NCI-H2196 treated with DMSO at 0.1 percent for 48 hours (cell line): ENCODE measurements at regions not wholly inside any gene's neighbourhood (a gene's known extent, or its start where the extent isn't known, plus 50 kb on each side); places are given as distances from the start of the nearest gene placed in this dataset.

ENCODE experiments used
- DNase-seq: peaks from one replicate; lab custom pipeline; 2025; ENCODE audit not compliant: unreplicated experiment; lab: John Stamatoyannopoulos, UW

GRCh38 chr6:8574749-8575468 is 139.6 kb upstream of the SLC35B3 start:
- no peak for DNase-seq

GRCh38 chr6:8574311-8574710 is 139.0 kb upstream of the SLC35B3 start:
- DNase-seq: no peak

GRCh38 chr6:8570256-8570920 is 135.0 kb upstream of the SLC35B3 start:
- DNase-seq: no peak

- no peak for DNase-seq
Observed at GRCh38 chr6:8562125-8562524, 126.8 kb upstream of the SLC35B3 start.

GRCh38 chr6:8558953-8559352 is 123.6 kb upstream of the SLC35B3 start:
- DNase-seq: no peak

GRCh38 chr6:8557014-8557748 is 121.8 kb upstream of the SLC35B3 start:
- no peak for DNase-seq

GRCh38 chr6:8556370-8557013 is 121.1 kb upstream of the SLC35B3 start:
- DNase-seq: peak; percentile 77

- no peak for DNase-seq
Observed at GRCh38 chr6:8551993-8552392, 116.6 kb upstream of the SLC35B3 start.

- no peak for DNase-seq
Observed at GRCh38 chr6:8551386-8551785, 116.0 kb upstream of the SLC35B3 start.

GRCh38 chr6:8549074-8549790 is 113.9 kb upstream of the SLC35B3 start:
- DNase-seq: no peak

GRCh38 chr6:8546496-8546895 is 111.2 kb upstream of the SLC35B3 start:
- DNase-seq: no peak

- DNase-seq: no peak
Observed at GRCh38 chr6:8545336-8545735, 110.0 kb upstream of the SLC35B3 start.

GRCh38 chr6:8543714-8544113 is 108.4 kb upstream of the SLC35B3 start:
- no peak for DNase-seq

- peak; percentile 41 for DNase-seq
Observed at GRCh38 chr6:8539453-8539852, 104.1 kb upstream of the SLC35B3 start.

- DNase-seq: no peak
Observed at GRCh38 chr6:8536122-8536521, 100.8 kb upstream of the SLC35B3 start.

GRCh38 chr6:8535519-8535918 is 100.2 kb upstream of the SLC35B3 start:
- DNase-seq: no peak

- DNase-seq: no peak
Observed at GRCh38 chr6:8530785-8531435, 95.6 kb upstream of the SLC35B3 start.

GRCh38 chr6:8529250-8529649 is 93.9 kb upstream of the SLC35B3 start:
- no peak for DNase-seq

GRCh38 chr6:8527818-8528217 is 92.5 kb upstream of the SLC35B3 start:
- DNase-seq: no peak

- no peak for DNase-seq
Observed at GRCh38 chr6:8526624-8527023, 91.3 kb upstream of the SLC35B3 start.
